Tongue (tissue), 1 donor: ENCODE measurements at regions not wholly inside any gene's neighbourhood (a gene's known extent, or its start where the extent isn't known, plus 50 kb on each side); places are given as distances from the start of the nearest gene placed in this dataset.

Experiments
- DNase-seq: peaks from one replicate; pipeline ENCODE4 v3.0.0-alpha.2; 2015

DNA sequence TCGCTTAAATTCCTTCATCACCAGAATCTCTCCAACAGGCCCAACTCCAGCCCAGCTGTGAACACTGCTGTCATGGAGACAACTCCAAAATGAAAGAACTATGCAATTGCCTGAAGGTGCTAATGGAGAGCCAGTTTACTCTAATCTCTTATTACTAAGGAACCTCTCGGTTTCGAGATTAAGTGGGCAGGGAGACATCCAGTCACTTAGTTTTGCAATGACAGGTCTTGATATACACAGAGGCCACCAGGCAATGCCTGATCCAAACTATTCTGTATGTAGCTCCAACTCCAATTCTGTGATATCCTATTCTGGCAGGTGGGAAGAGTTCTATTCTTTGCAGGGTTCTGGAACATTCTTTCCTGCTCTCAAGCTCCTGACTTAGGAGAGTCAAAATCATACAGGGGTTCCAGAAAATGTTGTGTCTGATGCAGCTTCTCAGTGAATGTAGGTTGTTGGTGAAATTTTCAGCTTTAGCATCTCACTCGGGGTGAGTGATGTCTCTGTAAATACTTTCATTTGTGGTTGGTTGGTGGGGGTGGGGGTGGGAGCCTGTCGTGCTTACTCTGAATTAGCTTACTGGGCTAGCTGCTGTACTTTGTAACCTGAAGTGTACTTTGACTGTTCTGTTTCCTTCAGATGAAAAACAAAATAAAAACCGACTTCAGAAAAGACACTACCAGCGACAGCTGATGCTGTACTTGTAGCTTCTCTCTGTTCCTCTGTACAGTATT, 170.9 kb downstream of the PALM2AKAP2 start:
- no peak for DNase-seq

DNA sequence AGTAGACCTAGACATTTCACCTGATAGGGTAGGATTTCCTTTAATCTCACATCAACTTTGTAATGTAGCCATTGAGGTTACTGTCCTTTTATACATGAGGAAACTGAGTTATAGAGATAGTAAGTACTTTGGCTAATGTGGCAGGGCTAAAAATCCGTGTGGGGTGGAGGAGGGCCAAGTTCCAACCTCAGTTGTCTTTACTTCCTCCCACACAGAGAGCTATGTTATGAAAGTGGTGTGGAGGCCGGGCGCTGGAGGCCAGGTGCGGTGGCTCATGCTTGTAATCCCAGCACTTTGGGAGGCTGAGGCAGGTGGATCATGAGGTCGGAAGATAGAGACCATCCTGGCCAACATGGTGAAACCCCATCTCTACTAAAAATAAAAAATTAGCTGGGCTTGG, 173.3 kb downstream of the PALM2AKAP2 start:
- no peak for DNase-seq

DNA sequence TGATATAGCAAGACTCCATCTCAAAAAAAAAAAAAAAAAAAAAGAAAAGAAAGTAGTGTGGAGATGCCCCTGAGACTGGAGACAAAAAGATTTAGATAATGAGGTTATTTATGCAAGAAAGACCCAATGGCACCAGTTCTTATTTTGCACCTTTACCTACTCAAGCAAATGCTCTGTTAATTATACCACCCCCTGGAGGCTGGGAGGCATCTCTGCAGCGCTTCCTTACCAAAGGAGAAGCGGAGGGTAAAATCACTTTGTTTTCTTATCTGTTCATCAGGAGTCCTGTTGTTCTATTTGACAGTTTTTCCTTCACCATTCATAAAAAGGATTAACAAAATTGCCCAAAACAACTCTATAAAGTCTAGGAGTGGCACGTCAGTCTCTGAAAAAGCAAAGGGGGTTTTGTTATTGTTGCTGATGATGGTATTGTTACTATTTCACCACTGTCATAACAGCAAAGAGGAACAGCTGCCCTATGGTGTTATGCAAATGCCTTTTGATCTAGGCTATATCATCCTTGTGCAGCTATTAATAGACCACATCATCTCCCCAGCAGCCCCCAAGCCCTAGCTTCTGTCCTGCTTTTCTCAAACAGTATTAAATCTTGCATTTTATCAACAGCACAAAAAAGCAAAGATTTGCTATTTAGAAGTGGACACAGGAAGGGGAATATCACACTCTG, 174.0 kb downstream of the PALM2AKAP2 start:
- DNase-seq: peak; percentile 17

DNA sequence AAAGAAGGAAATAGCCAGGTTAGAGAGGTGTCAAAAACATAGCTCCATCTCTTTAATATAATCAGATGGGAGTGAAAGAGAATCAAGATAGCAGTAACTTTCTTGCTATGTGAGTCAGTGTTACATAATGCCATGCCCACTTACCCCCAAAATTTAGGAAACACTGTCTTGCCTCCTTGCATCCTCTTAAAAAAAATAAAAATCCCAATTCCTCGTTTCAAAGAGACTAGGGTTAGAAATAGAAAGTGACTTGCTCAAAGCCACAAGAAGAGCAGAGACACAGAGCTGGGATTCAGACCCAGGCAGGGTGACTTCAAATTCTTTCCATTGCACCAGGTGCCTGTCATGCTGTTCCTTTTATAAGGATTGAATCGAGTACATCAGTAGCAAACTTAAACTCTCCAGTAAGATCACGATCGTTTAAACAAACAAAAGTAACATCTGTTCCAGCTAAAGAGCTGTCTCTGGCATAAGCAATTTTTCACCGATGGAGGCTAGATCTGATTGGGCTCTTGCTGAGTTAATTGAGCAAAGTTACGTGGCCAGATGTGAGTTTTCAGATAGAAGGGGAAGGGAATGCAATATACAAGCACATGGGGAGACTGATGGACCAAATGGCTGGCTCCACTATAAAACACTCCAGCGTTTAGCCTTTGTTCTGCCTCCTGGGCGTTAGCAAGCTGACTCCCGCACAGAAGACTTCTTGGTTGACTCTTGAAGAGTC, 176.9 kb downstream of the PALM2AKAP2 start:
- DNase-seq: peak; percentile 65

DNA sequence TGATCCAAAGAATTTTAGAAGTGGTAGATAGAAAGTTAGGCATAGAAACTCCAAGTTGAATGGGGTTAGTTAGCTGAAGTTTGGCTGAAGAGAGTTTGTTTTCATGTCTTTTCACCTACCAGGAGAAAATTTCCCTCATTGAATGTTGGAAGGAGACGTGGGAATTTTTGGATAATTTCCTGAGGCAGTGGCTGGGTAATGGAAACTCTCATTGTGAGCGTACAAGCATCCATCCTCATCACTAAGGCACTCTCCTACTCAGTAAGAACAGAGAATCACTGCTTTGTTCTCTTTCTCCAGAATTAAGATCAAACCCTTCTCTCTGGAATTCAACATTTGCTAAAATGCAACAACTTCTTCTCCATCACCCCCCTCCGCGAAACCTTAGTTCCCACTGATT, 179.7 kb downstream of the PALM2AKAP2 start:
- no peak for DNase-seq

DNA sequence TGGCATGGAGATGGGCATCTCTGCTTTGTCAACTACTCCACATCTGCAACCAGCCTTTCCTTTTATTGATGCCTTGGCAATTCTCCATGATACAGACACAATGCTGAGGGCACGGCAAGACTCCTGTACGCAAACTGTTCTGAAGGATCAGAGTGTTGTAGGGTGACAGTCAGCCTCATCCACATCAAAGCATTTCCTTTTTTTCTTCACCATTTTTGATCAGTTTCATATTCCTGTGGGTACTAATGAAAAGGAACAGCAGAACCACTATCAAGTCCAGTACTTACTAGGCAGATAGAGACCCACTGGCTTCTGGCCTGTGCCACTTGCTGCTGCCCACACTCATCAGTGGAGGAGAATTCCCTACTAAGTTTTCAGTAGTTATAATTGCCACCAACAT, 181.6 kb downstream of the PALM2AKAP2 start:
- no peak for DNase-seq

DNA sequence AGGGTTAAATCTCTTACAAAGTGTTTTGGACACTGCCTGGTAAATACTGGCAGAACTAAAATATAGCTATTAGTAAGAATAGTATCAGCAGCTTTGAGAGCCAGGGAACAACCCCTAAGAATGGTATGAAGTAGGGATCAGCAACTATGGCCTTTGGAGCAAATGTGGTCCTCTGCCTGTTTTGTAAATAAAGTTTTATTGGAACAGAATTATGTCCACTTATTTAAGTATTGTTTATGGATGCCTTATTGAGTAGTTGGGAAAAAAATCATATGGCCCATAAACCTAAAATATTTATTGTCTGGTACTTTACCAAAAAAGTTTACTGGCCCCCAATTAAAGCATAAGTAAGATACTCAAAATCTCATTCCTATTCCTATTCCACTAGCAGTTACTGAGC, 182.2 kb downstream of the PALM2AKAP2 start:
- DNase-seq: no peak

DNA sequence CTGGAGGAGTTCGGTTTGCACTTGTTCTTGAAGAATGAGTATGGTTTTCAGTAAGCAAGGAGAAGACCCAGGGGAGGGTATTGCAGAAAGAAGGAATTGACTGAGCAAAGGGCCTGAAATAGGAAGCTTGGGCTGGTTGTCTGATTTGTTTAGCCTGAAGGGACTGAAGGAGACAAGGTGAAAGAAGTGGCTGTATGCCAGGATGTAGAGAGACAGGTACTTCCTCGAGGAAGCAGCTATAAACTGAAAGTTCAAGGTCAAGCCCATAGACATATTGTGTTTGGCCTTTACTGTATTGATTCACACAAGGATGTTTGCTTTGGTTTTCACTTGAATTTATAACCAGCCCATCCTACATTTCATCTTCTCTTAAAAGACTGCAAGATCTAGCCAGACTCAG, 183.1 kb downstream of the PALM2AKAP2 start:
- DNase-seq: no peak

DNA sequence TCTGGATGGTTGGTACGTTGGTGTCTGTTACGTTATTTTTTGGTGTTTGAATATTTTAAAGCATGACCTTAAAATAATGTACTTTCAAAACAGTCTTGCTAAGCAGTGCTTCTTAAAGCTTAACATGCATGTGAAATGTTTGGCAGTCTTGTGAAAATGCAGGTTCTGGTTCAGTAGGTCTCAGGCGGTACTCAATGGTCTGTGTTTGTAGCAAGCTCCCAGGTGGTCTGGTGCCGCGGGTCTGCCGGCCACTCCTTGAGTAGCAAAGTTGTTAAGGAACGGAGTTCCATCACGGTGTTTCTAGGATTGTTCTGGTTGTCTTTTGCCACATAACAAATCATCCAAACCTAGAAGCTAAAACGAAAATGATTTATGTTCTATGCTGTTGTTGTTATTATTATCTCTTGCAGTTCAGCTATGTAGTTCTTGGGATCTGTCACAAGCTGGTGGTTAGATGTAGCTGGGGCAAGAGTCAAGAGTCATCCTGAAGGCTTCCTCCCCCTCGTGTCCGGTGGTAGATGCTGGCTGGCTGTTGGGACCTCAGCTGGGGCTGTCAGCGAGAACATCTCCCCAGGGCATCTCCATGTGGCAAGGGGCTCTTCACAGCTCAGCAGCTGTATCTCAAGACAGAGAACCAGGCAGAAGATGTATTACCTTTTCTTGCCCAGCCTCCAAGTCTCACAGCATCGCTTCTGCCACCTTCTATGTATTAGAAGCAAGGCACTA, 186.8 kb downstream of the PALM2AKAP2 start:
- no peak for DNase-seq

DNA sequence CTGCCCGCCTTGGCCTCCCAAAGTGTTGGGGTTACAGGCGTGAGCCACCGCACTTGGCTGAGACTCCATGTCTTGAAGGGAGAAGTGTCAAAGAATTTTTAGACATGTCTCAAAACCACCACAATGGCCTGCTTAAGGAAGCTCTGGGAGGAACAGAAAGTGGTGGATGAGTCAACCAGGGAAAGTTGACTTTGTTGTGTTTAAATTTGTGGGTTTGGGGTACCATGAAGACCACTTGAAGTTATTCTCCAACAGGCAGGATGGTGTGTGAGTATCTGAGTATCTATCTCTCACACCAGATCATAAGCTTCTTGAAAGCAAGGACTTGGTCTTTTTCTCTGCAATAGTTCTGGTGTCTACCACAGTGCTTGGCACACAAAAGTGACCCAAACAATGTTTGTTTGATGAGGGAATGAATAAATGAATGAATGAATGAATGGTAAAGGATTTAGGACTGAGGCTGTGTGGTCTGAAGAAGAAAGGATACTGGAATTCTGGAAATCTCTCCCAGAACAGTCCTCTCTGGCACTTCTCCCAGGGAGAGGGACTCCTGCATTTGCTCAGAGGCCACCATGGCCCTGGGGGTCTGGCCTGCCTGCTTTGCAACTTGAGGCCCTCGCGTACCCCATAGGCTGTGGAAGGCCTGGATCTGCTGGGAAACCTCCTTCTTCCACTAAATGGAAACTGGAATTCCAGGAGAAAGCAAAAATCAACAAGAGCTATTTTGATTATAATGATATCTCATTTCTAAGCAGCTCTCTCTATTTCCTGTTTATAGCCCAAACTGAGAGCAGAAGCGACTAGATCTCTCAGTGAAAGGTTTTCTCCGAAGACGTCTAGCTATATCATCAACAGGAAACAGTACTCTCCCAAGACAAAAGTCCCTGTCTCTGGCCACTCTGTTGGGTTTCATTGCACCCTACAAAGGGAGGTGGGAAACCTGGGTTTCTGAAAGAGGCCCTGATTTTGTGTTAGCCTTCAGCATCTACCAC, 187.9 kb downstream of the PALM2AKAP2 start:
- DNase-seq: peak; percentile 20

DNA sequence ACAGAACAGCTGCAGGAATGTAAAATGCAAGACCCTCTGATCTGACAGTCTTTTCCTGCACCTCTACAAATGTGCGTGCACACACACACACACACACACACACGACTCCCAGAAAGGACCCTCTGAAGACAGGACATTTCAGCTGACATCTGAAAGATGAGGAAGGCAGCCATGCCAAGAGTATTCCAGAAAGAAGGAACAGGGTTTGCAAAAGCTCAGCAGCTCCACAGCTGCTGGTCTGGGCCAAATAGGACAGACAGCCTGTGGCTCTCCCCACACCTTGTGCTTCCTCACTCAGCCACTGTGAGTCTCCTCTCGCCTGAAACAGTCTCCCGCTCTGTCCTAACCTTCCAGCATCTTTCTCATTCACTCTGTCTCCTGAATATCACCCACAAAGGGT, 189.0 kb downstream of the PALM2AKAP2 start:
- DNase-seq: peak; percentile 72

DNA sequence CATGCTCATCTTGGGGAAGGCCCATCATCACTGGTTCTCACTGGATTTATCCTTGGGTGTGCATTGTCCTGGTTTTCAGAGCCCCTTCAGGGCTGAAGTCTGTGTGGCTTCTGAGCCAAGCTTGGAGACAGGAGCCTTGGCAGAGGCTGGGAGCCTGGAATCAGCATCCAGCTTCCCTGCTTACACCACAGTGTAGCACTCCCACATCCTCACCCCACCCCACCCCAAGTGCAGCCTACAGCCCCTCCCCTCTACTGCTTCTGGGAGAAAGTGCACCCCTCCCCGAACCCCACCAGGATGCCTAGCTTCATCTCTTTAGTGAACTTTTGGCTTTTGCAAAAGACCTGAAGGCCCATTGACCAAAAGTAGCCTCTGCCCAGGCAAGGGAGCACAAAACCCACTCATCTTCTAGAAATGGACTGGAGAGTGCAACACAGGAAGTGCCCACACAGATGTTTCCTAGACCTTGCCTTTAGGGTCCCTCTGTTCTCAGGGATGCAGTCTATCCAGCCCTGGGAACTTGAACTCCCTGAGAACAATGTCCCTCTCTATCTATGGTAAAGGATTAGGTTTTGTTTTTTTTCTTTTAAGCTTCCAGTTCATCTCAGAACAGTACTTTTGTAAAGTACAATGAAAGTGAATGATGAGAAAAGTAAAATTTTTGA, 189.7 kb downstream of the PALM2AKAP2 start:
- DNase-seq: no peak

DNA sequence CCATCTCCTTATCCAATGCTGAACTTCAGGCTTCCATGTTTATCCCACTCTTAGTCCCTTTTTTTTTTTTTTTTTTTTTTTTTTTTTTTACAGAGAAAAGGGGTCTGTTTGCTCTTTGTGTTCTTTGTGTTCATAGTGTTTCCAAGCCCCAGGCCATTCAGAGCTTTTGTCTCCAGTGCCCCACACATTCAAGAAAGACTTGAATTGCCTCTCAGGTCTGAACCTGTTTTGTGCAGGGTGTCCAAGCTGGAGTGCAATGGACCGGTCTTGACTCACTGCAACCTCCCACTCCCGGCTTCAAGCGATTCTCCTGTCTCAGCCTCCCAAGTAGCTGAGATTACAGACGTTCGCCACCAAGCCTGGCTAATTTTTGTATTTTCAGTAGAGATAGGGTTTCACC, 191.2 kb downstream of the PALM2AKAP2 start:
- DNase-seq: no peak

DNA sequence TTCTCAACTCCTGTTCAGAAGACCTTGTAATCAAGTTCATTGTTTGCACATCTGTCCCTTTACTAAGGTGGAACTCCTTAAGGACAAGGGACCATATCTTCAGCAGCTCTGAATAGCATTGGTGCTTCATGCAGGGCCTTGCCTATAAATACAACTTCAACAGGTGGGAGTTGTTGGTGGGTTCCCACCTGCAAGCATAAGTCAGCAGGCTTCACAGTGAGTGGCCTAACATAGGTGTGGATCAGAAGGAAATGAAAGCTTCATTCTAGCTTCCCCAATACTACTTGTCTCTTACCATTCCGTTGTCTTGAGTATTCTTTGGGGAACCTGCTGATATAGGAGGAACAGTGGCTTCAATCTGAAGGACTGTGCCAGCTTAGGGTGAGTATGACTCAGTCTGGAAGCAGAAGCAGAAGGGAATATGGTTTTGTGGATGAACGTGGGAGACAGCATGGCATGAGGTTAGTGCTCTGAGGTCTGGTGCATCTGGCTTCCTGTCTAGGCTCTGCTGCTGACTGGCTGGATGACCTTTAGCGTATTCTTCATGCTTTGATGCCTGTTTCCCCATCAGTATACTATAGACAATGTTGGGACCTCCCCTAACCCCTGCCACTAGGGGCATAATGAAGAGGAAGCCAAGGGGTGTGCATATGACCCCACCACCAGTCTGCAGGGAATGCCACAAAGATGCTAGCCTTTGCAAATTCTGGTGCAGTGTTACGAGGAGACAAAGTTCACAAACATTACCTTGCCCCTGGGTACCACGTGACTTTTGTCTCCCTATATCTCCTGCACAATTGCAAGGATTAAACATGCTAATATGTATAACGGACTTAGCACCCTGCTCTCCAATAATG, 192.3 kb downstream of the PALM2AKAP2 start:
- DNase-seq: no peak

DNA sequence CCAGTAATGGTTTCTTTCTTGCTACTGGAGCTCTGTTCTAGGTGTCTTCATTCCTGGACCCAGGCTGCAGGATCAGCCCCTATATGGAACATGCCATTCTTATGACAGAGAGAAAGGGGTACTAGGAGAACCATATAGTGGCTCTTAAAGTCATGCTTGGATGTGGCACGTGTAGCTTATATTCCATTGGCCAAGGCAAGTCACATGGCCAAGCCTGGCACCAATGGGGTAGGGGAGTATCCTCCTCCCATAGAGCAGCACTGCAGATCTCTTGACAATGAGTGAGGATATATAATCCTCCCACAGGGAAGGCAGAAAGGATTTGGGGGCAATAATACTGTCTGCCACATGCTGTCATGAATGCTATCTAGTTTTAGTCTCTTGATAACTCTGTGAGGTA, 193.3 kb downstream of the PALM2AKAP2 start:
- no peak for DNase-seq

DNA sequence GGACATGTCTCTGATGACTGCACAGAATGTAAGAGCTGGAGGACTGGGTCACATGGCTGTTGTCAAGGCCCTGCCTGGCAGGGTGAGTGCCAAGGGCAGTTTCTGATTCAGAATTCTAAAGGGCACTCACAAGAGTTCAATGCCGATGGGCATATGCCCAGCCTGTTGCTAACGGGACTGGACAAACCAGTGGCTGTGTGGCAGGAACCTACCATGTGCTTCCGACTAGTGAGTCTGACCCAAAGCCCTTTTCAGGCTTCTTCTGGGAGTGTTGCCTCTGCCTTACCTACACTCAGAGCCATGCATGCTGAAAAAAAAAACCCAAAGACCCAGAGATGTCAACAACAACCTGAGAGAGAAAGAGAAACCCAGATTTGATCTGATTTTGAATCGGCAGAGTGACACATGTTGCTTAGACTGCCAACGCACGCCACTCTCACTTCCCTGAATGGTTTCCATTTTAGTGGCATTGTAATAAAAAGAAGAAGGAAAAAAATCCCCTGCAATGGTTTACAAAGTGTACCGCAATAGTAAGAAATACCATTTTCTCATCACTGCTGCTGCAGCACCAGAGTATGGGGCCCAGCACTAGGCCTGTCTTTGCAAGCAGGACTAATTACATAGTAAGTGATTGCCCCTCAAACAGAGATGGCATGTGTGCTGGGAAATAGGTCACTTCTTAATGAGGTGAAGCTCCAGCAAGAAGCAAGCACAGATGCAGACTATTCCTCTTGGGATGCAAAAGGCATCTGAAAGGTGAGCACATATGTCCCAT, 194.3 kb downstream of the PALM2AKAP2 start:
- no peak for DNase-seq

DNA sequence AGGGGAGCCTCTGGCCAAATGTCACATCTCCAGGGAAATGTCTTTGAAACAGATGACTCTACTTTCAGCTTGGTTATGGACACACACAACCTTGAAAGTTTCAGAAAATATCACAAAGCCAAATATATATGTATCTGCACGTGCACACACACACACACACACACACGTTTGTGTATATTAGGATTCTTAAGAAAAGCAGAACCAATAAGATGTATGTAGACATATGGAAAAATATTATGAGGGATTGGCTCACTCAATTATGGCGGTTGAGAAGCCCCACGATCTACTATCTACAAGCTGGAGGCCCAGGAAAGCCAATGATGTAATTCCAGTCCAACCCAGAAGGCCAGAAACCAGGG, 194.9 kb downstream of the PALM2AKAP2 start:
- no peak for DNase-seq

DNA sequence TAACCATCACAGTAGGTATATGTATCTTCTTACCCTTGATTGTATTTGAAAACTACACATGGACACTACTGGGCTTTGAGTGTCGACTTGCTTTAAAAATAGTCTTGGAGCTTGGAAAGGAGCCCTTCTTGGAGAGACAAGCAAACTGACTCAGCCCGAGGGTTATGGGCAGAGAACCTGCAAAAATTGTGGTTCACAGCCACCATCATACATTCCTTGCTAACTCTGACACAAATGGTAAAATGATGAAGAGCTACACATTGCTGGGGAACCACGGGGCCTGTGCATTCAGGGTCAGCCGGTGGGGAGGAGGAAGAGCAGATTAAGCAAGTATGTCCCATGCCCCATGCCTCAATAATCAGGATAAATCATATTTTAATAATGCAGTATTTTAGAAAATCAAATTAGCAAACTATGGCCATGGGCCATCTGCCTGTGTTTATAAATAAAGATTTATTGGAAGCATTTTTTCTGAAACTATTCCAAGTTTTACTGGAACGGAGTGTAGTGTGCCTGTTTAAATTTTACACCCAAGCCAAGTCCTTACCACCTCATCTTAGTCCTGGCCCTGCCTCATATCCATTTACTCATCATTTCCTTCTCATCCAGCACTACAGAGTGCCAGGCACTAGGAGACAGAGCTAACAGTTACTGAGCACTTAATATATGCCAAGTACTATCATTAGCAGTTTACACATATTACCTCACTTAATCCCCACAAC, 195.7 kb downstream of the PALM2AKAP2 start:
- DNase-seq: no peak
